ENCODE measurements at regions not wholly inside any gene's neighbourhood (a gene's known extent, or its start where the extent isn't known, plus 50 kb on each side); places are given as distances from the start of the nearest gene placed in this dataset.
"Not testable (repeated sequence)": the region's sequence is repeated elsewhere in the genome, so short reads cannot be mapped to it uniquely, and the experiment has no call there.

- H3K4me3 ChIP-seq (ENCODE audit: low read depth in 1 of 2, low read length in 2 of 2); H3K36me3 ChIP-seq (ENCODE audit: control insufficient read depth in 1 of 2, insufficient read depth in 2 of 2, low read length in 2 of 2); H3K27ac ChIP-seq (ENCODE audit: low read length); H3K27me3 ChIP-seq (ENCODE audit: low read depth, low read length); H3K9me3 ChIP-seq (ENCODE audit: control insufficient read depth in 1 of 2, low read length in 2 of 2); H3K4me1 ChIP-seq (ENCODE audit: control insufficient read depth in 1 of 2, insufficient read depth in 2 of 2, low read length in 2 of 2): not testable (repeated sequence)
These were observed 1439.2 kb upstream of the ACVR2A start for GRCh38 chr2:146405402-146406309.

- not testable (repeated sequence) for H3K27ac ChIP-seq (ENCODE audit: low read length); H3K4me3 ChIP-seq (ENCODE audit: low read depth in 1 of 2, low read length in 2 of 2); H3K4me1 ChIP-seq (ENCODE audit: control insufficient read depth in 1 of 2, insufficient read depth in 2 of 2, low read length in 2 of 2); H3K36me3 ChIP-seq (ENCODE audit: control insufficient read depth in 1 of 2, insufficient read depth in 2 of 2, low read length in 2 of 2); H3K27me3 ChIP-seq (ENCODE audit: low read depth, low read length); H3K9me3 ChIP-seq (ENCODE audit: control insufficient read depth in 1 of 2, low read length in 2 of 2)
These were observed 1441.2 kb upstream of the ACVR2A start for GRCh38 chr2:146403546-146404160.

- Histone ChIP-seq H3K9me3 (ENCODE audit: control insufficient read depth in 1 of 2, low read length in 2 of 2) (no peaks in the 10 kb centered on the region), H3K27me3 (ENCODE audit: low read depth, low read length) (no peaks in the 10 kb centered on the region), H3K4me3 (ENCODE audit: low read depth in 1 of 2, low read length in 2 of 2) (no peak overlapping the region), H3K27ac (ENCODE audit: low read length) (no peak overlapping the region), H3K36me3 (ENCODE audit: control insufficient read depth in 1 of 2, insufficient read depth in 2 of 2, low read length in 2 of 2) (no peaks in the 10 kb centered on the region), H3K4me1 (ENCODE audit: control insufficient read depth in 1 of 2, insufficient read depth in 2 of 2, low read length in 2 of 2) (no peaks in the 10 kb centered on the region)
These were observed 1452.2 kb upstream of the ACVR2A start for GRCh38 chr2:146392631-146393030.

GRCh38 chr2:146392186-146392585, 1452.6 kb upstream of the ACVR2A start:
- Histone ChIP-seq H3K27ac (ENCODE audit: low read length) (no peak overlapping the region), H3K36me3 (ENCODE audit: control insufficient read depth in 1 of 2, insufficient read depth in 2 of 2, low read length in 2 of 2) (no peaks in the 10 kb centered on the region), H3K4me1 (ENCODE audit: control insufficient read depth in 1 of 2, insufficient read depth in 2 of 2, low read length in 2 of 2) (no peaks in the 10 kb centered on the region), H3K4me3 (ENCODE audit: low read depth in 1 of 2, low read length in 2 of 2) (no peak overlapping the region), H3K9me3 (ENCODE audit: control insufficient read depth in 1 of 2, low read length in 2 of 2) (no peaks in the 10 kb centered on the region), H3K27me3 (ENCODE audit: low read depth, low read length) (no peaks in the 10 kb centered on the region)

- Histone ChIP-seq H3K27me3 (ENCODE audit: low read depth, low read length) (no peaks in the 10 kb centered on the region), H3K36me3 (ENCODE audit: control insufficient read depth in 1 of 2, insufficient read depth in 2 of 2, low read length in 2 of 2) (no peaks in the 10 kb centered on the region), H3K4me1 (ENCODE audit: control insufficient read depth in 1 of 2, insufficient read depth in 2 of 2, low read length in 2 of 2) (no peaks in the 10 kb centered on the region), H3K9me3 (ENCODE audit: control insufficient read depth in 1 of 2, low read length in 2 of 2) (no peaks in the 10 kb centered on the region), H3K27ac (ENCODE audit: low read length) (no peak overlapping the region), H3K4me3 (ENCODE audit: low read depth in 1 of 2, low read length in 2 of 2) (no peak overlapping the region)
These were observed 1456.1 kb upstream of the ACVR2A start for GRCh38 chr2:146388757-146389156.

GRCh38 chr2:146386096-146386495, 1458.7 kb upstream of the ACVR2A start:
- H3K36me3 ChIP-seq (ENCODE audit: control insufficient read depth in 1 of 2, insufficient read depth in 2 of 2, low read length in 2 of 2) = no peaks in the 10 kb centered on the region
- no peaks in the 10 kb centered on the region for H3K9me3 ChIP-seq (ENCODE audit: control insufficient read depth in 1 of 2, low read length in 2 of 2)
- no peaks in the 10 kb centered on the region for H3K4me1 ChIP-seq (ENCODE audit: control insufficient read depth in 1 of 2, insufficient read depth in 2 of 2, low read length in 2 of 2)
- no peak overlapping the region for H3K27ac ChIP-seq (ENCODE audit: low read length)
- H3K4me3 ChIP-seq (ENCODE audit: low read depth in 1 of 2, low read length in 2 of 2) = no peak overlapping the region
- H3K27me3 ChIP-seq (ENCODE audit: low read depth, low read length) = no peaks in the 10 kb centered on the region

GRCh38 chr2:146385031-146385430, 1459.8 kb upstream of the ACVR2A start:
- H3K36me3 ChIP-seq (ENCODE audit: control insufficient read depth in 1 of 2, insufficient read depth in 2 of 2, low read length in 2 of 2) = no peaks in the 10 kb centered on the region
- H3K9me3 ChIP-seq (ENCODE audit: control insufficient read depth in 1 of 2, low read length in 2 of 2) = no peaks in the 10 kb centered on the region

GRCh38 chr2:146376511-146377064, 1468.2 kb upstream of the ACVR2A start:
- Histone ChIP-seq H3K27ac (ENCODE audit: low read length) (no peak overlapping the region), H3K4me3 (ENCODE audit: low read depth in 1 of 2, low read length in 2 of 2) (no peak overlapping the region), H3K4me1 (ENCODE audit: control insufficient read depth in 1 of 2, insufficient read depth in 2 of 2, low read length in 2 of 2) (no peaks in the 10 kb centered on the region), H3K27me3 (ENCODE audit: low read depth, low read length) (no peaks in the 10 kb centered on the region), H3K36me3 (ENCODE audit: control insufficient read depth in 1 of 2, insufficient read depth in 2 of 2, low read length in 2 of 2) (no peaks in the 10 kb centered on the region), H3K9me3 (ENCODE audit: control insufficient read depth in 1 of 2, low read length in 2 of 2) (no peaks in the 10 kb centered on the region)

More at GRCh38 chr2:146385031-146385430, 1459.8 kb upstream of the ACVR2A start:
- no peaks in the 10 kb centered on the region for H3K27me3 ChIP-seq (ENCODE audit: low read depth, low read length)
- H3K4me3 ChIP-seq (ENCODE audit: low read depth in 1 of 2, low read length in 2 of 2) = no peak overlapping the region
- H3K4me1 ChIP-seq (ENCODE audit: control insufficient read depth in 1 of 2, insufficient read depth in 2 of 2, low read length in 2 of 2) = no peaks in the 10 kb centered on the region
- no peak overlapping the region for H3K27ac ChIP-seq (ENCODE audit: low read length)

- H3K4me3 ChIP-seq (ENCODE audit: low read depth in 1 of 2, low read length in 2 of 2) = no peak overlapping the region
- no peaks in the 10 kb centered on the region for H3K9me3 ChIP-seq (ENCODE audit: control insufficient read depth in 1 of 2, low read length in 2 of 2)
- H3K4me1 ChIP-seq (ENCODE audit: control insufficient read depth in 1 of 2, insufficient read depth in 2 of 2, low read length in 2 of 2) = no peaks in the 10 kb centered on the region
- no peak overlapping the region for H3K27ac ChIP-seq (ENCODE audit: low read length)
- H3K36me3 ChIP-seq (ENCODE audit: control insufficient read depth in 1 of 2, insufficient read depth in 2 of 2, low read length in 2 of 2) = no peaks in the 10 kb centered on the region
- no peaks in the 10 kb centered on the region for H3K27me3 ChIP-seq (ENCODE audit: low read depth, low read length)
These were observed 1470.3 kb upstream of the ACVR2A start for GRCh38 chr2:146374505-146374904.

- H3K27ac ChIP-seq (ENCODE audit: low read length); H3K27me3 ChIP-seq (ENCODE audit: low read depth, low read length); H3K4me3 ChIP-seq (ENCODE audit: low read depth in 1 of 2, low read length in 2 of 2); H3K4me1 ChIP-seq (ENCODE audit: control insufficient read depth in 1 of 2, insufficient read depth in 2 of 2, low read length in 2 of 2); H3K36me3 ChIP-seq (ENCODE audit: control insufficient read depth in 1 of 2, insufficient read depth in 2 of 2, low read length in 2 of 2); H3K9me3 ChIP-seq (ENCODE audit: control insufficient read depth in 1 of 2, low read length in 2 of 2): not testable (repeated sequence)
These were observed 1473.5 kb upstream of the ACVR2A start for GRCh38 chr2:146371364-146371763.

- Histone ChIP-seq H3K4me3 (ENCODE audit: low read depth in 1 of 2, low read length in 2 of 2) (no peak overlapping the region), H3K36me3 (ENCODE audit: control insufficient read depth in 1 of 2, insufficient read depth in 2 of 2, low read length in 2 of 2) (no peaks in the 10 kb centered on the region), H3K4me1 (ENCODE audit: control insufficient read depth in 1 of 2, insufficient read depth in 2 of 2, low read length in 2 of 2) (no peaks in the 10 kb centered on the region), H3K27ac (ENCODE audit: low read length) (no peak overlapping the region), H3K27me3 (ENCODE audit: low read depth, low read length) (no peaks in the 10 kb centered on the region), H3K9me3 (ENCODE audit: control insufficient read depth in 1 of 2, low read length in 2 of 2) (no peaks in the 10 kb centered on the region)
These were observed 1474.0 kb upstream of the ACVR2A start for GRCh38 chr2:146370826-146371225.

All from muscle layer of duodenum (tissue), 2 donors.